Gastroesophageal sphincter (tissue), 4 donors: ENCODE measurements at regions not wholly inside any gene's neighbourhood (a gene's known extent, or its start where the extent isn't known, plus 50 kb on each side); places are given as distances from the start of the nearest gene placed in this dataset.

Experiments
- ATAC-seq: fragments of 150-250 bp; one replicate; pipeline ENCODE4 v1.9.1; 2016; ENCODE audit warnings: mild to moderate bottlenecking, moderate library complexity
- H3K27ac ChIP-seq, 4 donors: fragments of 200-600 bp; sonication (generic) in 3 of 4; 1 replicate in 3 of 4; 2 replicates in 1 of 4; pipeline ENCODE4 v1.5.1; 2016 to 2019
- H3K27me3 ChIP-seq: fragments of 200-600 bp; sonication (generic); one replicate; pipeline ENCODE4 v1.5.1; 2019
- H3K36me3 ChIP-seq, 2 donors: fragments of 200-600 bp; sonication (generic); one replicate each; pipeline ENCODE4 v1.5.1; 2019; ENCODE audit warnings: control low read depth in 1 of 2
- H3K4me1 ChIP-seq, 3 donors: fragments of 200-600 bp; sonication (generic); 1 replicate in 2 of 3; 2 replicates in 1 of 3; pipeline ENCODE4 v1.5.1; 2016 to 2019; ENCODE audit warnings: control low read depth in 2 of 3
- H3K4me3 ChIP-seq, 2 donors: fragments of 200-600 bp; sonication (generic); one replicate each; pipeline ENCODE4 v1.5.1; 2019; ENCODE audit warnings: mild to moderate bottlenecking in 1 of 2, moderate library complexity in 1 of 2
- H3K9me3 ChIP-seq, 3 donors: fragments of 200-600 bp; sonication (generic); one replicate each; pipeline ENCODE4 v1.5.1; 2017 to 2019; ENCODE audit warnings: control low read depth in 2 of 3
- EP300 ChIP-seq: sonication (generic); formaldehyde crosslinking; IDR thresholded peaks from one replicate; pipeline ENCODE4 v1.6.1; 2017; ENCODE audit warnings: antibody characterized with exemption, mild to moderate bottlenecking
- POLR2A ChIP-seq, 2 donors: fragments of 450-650 bp; IDR thresholded peaks; one replicate each; pipeline ENCODE4 v1.6.1; 2017; ENCODE audit warnings: antibody characterized with exemption in 2 of 2, mild to moderate bottlenecking in 2 of 2, moderate library complexity in 1 of 2
- POLR2AphosphoS5 ChIP-seq: sonication (generic); formaldehyde crosslinking; IDR thresholded peaks from one replicate; pipeline ENCODE4 v1.6.1; 2017; ENCODE audit warnings: antibody characterized with exemption
- WGBS, 2 donors: methylation state at CpG; one replicate each; pipeline ENCODE4 v1.1.5; 2018; ENCODE audit warnings: low coverage in 1 of 2; 5-methylcytosine and 5-hydroxymethylcytosine counted together
- TF ChIP-seq, protein P1 (sequence below), 4 experiments: fragments of 200-600 bp in 2 of 4; fragments of 450-650 bp in 2 of 4; sonication (generic) in 1 of 4; IDR thresholded peaks; one replicate each; pipeline ENCODE4 v1.5.1; 2017 to 2019; ENCODE audit warnings: antibody characterized with exemption in 4 of 4, mild to moderate bottlenecking in 2 of 4, moderate library complexity in 2 of 4

DNA sequence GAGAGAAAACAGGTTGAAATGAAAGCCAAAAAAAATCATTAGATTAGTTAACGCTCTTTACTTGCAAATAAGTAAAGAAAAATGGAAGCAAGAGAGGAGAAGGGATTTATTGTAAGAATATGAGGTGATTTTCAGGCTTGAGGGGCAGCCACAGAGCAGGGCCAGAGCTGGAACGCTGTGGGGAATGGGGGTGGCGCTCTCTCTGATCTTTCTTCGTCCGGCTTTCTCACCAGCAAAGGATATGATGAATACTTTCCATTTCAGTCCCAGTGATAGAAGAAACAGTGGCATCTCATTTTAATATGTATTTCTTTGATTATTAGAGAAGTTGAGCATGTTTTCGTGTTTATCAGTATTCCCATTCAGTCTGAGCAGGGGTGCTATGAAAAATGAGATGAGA is 112.2 kb downstream of the SKIDA1 start:
- WGBS, 2 donors: 72 to 82% methylated on average over 6 of the region's 6 CpGs

DNA sequence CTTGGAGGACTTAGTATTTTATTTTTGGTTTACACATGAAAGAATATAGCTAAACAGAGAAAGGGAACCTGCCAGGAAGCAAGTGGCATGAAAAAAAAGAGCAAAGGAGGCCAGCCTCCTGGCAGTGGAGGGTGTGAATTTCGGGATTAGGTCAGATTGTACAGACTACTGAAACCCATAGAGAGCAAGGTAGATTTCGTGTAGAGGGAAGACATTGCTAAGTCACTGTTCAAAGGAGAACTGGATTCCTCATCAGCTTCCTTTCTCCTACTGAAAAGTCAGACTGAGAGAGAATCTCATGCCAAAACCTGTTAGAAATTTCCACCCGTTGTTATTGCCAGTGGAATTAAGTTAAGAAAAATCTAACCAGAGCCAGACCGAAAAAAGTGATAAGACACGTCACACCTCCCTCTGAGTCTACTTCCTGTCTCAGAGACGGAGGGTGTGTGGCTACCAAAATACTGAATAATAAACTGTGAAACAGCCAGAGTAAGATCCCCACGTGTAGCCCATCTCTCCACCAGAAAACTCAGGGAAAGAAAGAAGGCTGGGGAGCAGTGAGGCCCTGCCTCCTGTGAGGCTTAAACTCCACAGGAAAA is 118.8 kb downstream of the SKIDA1 start:
- no peak overlapping the region for H3K27ac ChIP-seq
- no peaks in the 10 kb centered on the region for H3K27me3 ChIP-seq
- H3K9me3 ChIP-seq: no peaks in the 10 kb centered on the region
- no peak overlapping the region for H3K4me3 ChIP-seq
- H3K36me3 ChIP-seq: no peaks in the 10 kb centered on the region
- no peak for TF ChIP-seq POLR2AphosphoS5
- TF ChIP-seq POLR2A (IDR thresholded peaks at IDR 0.05): no peak
- peaks cover 0 to 5% (median 0%) of the 10 kb centered on the region in 3 donors for H3K4me1 ChIP-seq
- ATAC-seq: no peak
- 52 to 66% methylated on average over 5 to 7 of the region's 7 CpGs for WGBS, 2 donors

More for the DNA sequence above, 112.2 kb downstream of the SKIDA1 start:
- H3K27ac ChIP-seq: no peak overlapping the region
- no peaks in the 10 kb centered on the region for H3K27me3 ChIP-seq
- TF ChIP-seq EP300 (no peak), POLR2AphosphoS5 (no peak), POLR2A (IDR thresholded peaks at IDR 0.05) (no peak)
- TF ChIP-seq, protein P1, sequence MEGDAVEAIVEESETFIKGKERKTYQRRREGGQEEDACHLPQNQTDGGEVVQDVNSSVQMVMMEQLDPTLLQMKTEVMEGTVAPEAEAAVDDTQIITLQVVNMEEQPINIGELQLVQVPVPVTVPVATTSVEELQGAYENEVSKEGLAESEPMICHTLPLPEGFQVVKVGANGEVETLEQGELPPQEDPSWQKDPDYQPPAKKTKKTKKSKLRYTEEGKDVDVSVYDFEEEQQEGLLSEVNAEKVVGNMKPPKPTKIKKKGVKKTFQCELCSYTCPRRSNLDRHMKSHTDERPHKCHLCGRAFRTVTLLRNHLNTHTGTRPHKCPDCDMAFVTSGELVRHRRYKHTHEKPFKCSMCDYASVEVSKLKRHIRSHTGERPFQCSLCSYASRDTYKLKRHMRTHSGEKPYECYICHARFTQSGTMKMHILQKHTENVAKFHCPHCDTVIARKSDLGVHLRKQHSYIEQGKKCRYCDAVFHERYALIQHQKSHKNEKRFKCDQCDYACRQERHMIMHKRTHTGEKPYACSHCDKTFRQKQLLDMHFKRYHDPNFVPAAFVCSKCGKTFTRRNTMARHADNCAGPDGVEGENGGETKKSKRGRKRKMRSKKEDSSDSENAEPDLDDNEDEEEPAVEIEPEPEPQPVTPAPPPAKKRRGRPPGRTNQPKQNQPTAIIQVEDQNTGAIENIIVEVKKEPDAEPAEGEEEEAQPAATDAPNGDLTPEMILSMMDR (IDR thresholded peaks at IDR 0.05): no peak
- no peaks in the 10 kb centered on the region for H3K36me3 ChIP-seq
- H3K4me1 ChIP-seq: no peaks in the 10 kb centered on the region
- H3K4me3 ChIP-seq: no peak overlapping the region
- ATAC-seq: no peak
- H3K9me3 ChIP-seq: no peaks in the 10 kb centered on the region

DNA sequence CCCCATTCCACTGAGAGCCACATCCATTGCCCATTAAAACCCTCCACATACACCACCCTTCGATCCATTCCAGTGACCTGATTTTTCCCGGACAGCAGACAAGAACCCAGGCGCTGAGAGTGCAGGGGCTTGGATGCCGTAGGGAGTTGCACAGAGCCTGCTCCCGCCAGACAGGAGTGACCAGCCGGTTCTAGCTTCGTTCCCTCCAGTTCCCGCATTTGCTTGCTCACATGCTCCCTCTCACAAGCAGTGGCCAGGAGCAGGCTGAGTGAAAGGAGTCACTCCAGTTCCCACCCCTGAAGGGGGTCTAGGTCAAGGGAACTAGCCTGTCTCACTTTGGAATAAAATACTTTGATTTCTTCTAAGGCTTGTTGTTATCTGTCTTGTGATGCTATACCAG is 119.5 kb downstream of the SKIDA1 start:
- no peaks in the 10 kb centered on the region for H3K9me3 ChIP-seq
- no peaks in the 10 kb centered on the region for H3K27me3 ChIP-seq
- WGBS, 2 donors: 90 to 95% methylated on average over 6 to 7 of the region's 8 CpGs

DNA sequence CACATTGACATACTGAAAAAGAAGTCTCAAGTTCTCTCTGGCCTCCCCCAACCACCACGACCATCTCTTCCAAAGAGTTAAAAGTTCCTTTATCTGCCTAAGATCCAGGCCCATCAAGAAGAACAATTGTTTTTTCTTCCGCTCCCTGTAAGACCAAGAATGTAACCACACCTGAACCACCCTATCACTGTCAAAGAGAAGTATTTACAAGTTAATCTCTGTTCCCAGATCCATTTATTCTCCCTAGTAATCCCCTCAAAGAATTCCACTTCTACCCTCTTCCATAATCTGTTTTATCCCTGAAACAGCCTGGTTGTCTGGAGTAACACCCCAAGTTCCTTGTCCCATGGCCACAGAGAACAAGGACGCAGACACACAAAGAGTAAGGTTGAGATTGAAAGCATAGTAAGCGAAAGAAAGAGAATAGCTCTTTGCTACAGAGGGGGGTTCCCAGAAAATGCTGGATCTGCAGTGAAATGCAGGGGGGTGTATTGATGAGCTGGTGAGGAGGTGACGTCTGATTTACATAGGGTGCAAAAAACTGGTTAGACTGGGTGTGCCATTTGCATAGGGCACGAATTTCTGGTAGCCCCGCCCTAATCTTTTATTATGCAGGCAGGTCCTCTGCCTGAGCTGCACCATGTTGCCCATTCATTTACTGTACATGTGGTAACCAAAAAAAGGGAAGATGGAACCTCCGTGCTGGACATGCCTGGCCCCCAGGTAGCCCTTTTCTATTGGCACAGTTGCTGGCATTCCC is 122.0 kb downstream of the SKIDA1 start:
- Histone ChIP-seq H3K27ac (no peak overlapping the region), H3K36me3 (no peaks in the 10 kb centered on the region), H3K4me1 (peaks cover 0 to 18% (median 5%) of the 10 kb centered on the region in 3 donors), H3K27me3 (no peaks in the 10 kb centered on the region), H3K4me3 (no peak overlapping the region), H3K9me3 (no peaks in the 10 kb centered on the region)
- 87 to 89% methylated on average over 7 of the region's 8 CpGs for WGBS, 2 donors
- TF ChIP-seq POLR2AphosphoS5 (no peak), POLR2A (IDR thresholded peaks at IDR 0.05) (no peak), EP300 (no peak)
- TF ChIP-seq, protein P1 (IDR thresholded peaks at IDR 0.05): no peak
- ATAC-seq: no peak

More for the DNA sequence above, 119.5 kb downstream of the SKIDA1 start:
- H3K36me3 ChIP-seq: no peaks in the 10 kb centered on the region
- no peak for TF ChIP-seq POLR2A (IDR thresholded peaks at IDR 0.05)
- no peak for TF ChIP-seq POLR2AphosphoS5
- no peak for TF ChIP-seq EP300
- TF ChIP-seq, protein P1 (IDR thresholded peaks at IDR 0.05): no peak
- H3K4me3 ChIP-seq: no peak overlapping the region
- H3K4me1 ChIP-seq: peaks cover 0 to 5% (median 0%) of the 10 kb centered on the region in 3 donors
- no peak overlapping the region for H3K27ac ChIP-seq
- no peak for ATAC-seq

DNA sequence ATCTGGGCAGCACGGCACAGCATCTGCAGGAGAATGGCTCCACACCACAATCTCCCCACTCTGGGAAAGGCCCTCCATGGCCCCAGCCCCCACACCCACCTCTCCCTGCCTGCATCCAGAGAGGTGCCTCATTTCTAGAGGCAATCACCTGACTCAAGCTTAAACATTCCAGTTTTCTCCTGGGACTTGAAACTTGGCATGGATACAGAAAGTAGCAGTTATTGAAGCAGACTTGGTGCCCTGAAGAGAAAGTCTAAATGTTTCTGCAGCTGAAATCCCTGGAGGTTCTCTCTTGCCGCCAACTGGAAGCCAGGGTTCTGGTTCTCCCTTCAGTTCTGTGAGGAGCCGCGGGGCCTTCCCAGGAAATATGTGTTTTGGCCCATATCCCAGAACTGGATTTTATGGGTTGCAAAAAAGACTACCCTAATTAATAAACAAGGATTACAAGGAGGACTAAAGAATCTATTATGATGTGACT is 122.8 kb downstream of the SKIDA1 start:
- WGBS, 2 donors: 26 to 50% methylated on average over 1 to 3 of the region's 4 CpGs
- Histone ChIP-seq H3K4me3 (no peak overlapping the region), H3K9me3 (no peaks in the 10 kb centered on the region), H3K4me1 (peaks cover 0 to 21% (median 5%) of the 10 kb centered on the region in 3 donors), H3K27me3 (no peaks in the 10 kb centered on the region), H3K36me3 (no peaks in the 10 kb centered on the region), H3K27ac (no peak overlapping the region)
- TF ChIP-seq EP300 (no peak), POLR2AphosphoS5 (no peak), POLR2A (IDR thresholded peaks at IDR 0.05) (no peak)
- TF ChIP-seq, protein P1 (IDR thresholded peaks at IDR 0.05): no peak
- no peak for ATAC-seq
